Suppressor macrophage (primary cell): ENCODE measurements at regions not wholly inside any gene's neighbourhood (a gene's known extent, or its start where the extent isn't known, plus 50 kb on each side); places are given as distances from the start of the nearest gene placed in this dataset.
A peak's percentile ranks its signal among the peaks of the same experiment; 100 is the strongest.
"Not testable (repeated sequence)": the region's sequence is repeated elsewhere in the genome, so short reads cannot be mapped to it uniquely, and the experiment has no call there.

Source experiments
- DNase-seq, 4 experiments: peaks; one replicate each; pipeline ENCODE4 v3.0.0-alpha.2; 2020 to 2022

GRCh38 chr6:12549445-12549844, 167.1 kb upstream of the PHACTR1 start:
- not testable (repeated sequence) for DNase-seq

GRCh38 chr6:12554820-12555219, 161.7 kb upstream of the PHACTR1 start:
- DNase-seq: not testable (repeated sequence)

GRCh38 chr6:12555267-12555666, 161.3 kb upstream of the PHACTR1 start:
- DNase-seq: no peak

- no peak for DNase-seq
Observed at GRCh38 chr6:12555781-12556180, 160.8 kb upstream of the PHACTR1 start.

GRCh38 chr6:12557765-12558164, 158.8 kb upstream of the PHACTR1 start:
- DNase-seq: no peak

- no peak for DNase-seq
Observed at GRCh38 chr6:12560315-12560714, 156.3 kb upstream of the PHACTR1 start.

- no peak for DNase-seq
Observed at GRCh38 chr6:12566618-12567123, 149.9 kb upstream of the PHACTR1 start.

- DNase-seq: no peak
Observed at GRCh38 chr6:12567682-12568081, 148.9 kb upstream of the PHACTR1 start.

- no peak for DNase-seq
Observed at GRCh38 chr6:12569646-12570045, 146.9 kb upstream of the PHACTR1 start.

GRCh38 chr6:12570461-12571030, 146.0 kb upstream of the PHACTR1 start:
- DNase-seq: no peak

GRCh38 chr6:12572896-12573827, 143.4 kb upstream of the PHACTR1 start:
- DNase-seq: no peak

GRCh38 chr6:12575961-12576360, 140.6 kb upstream of the PHACTR1 start:
- DNase-seq: no peak

- DNase-seq: no peak
Observed at GRCh38 chr6:12576389-12576788, 140.2 kb upstream of the PHACTR1 start.

GRCh38 chr6:12577124-12577850, 139.3 kb upstream of the PHACTR1 start:
- DNase-seq: no peak

- no peak for DNase-seq
Observed at GRCh38 chr6:12578097-12578496, 138.5 kb upstream of the PHACTR1 start.

- DNase-seq: no peak
Observed at GRCh38 chr6:12578751-12579150, 137.8 kb upstream of the PHACTR1 start.

GRCh38 chr6:12580290-12580689, 136.3 kb upstream of the PHACTR1 start:
- DNase-seq: no peak

- no peak for DNase-seq
Observed at GRCh38 chr6:12582421-12583110, 134.0 kb upstream of the PHACTR1 start.

GRCh38 chr6:12584631-12585405, 131.7 kb upstream of the PHACTR1 start:
- no peak for DNase-seq

- no peak for DNase-seq
Observed at GRCh38 chr6:12585497-12585958, 131.0 kb upstream of the PHACTR1 start.

- DNase-seq: peak in 2 of 4 experiments; percentile 35 to 45
Observed at GRCh38 chr6:12586721-12587480, 129.7 kb upstream of the PHACTR1 start.
